Panc1 (cell line): ENCODE measurements at regions not wholly inside any gene's neighbourhood (a gene's known extent, or its start where the extent isn't known, plus 50 kb on each side); places are given as distances from the start of the nearest gene placed in this dataset.

Experiments used
- ATAC-seq: fragments of 200-7000 bp; cut with Tn5 transposase; 2 replicates; pipeline ENCODE4 v1.9.1; 2020; ENCODE audit warnings: mild to moderate bottlenecking, moderate library complexity
- BruUV-seq: library from RNA; stranded (reverse); fragments of 400-500 nt; replicated peaks from 2 replicates; lab custom pipeline; 2021; lab: Mats Ljungman, UMichigan
- CTCF ChIA-PET: fragments of 300-600 bp; sonication (Branson Sonifier 250); formaldehyde crosslinking; loops from one replicate; lab custom pipeline; 2022; ENCODE audit warnings: antibody characterized with exemption; lab: Charles Lee
- POLR2A ChIA-PET: fragments of 300-600 bp; sonication (Branson Sonifier 250); formaldehyde crosslinking; loops from one replicate; lab custom pipeline; 2022; ENCODE audit warnings: antibody characterized with exemption; lab: Charles Lee
- DNase-seq: peaks from one replicate; pipeline ENCODE4 v3.0.0-alpha.2; 2010; ENCODE audit warnings: low read depth, low spot score
- H3K27ac ChIP-seq: 2 replicates; pipeline ENCODE4 v1.5.1; 2011; ENCODE audit warnings: mild to moderate bottlenecking, low read length, inconsistent platforms
- H3K27me3 ChIP-seq: fragments of 200-500 bp; sonication (Bioruptor generic); 2 replicates; pipeline ENCODE4 v1.6.0; 2014; ENCODE audit warnings: low read length, inconsistent platforms; ENCODE audit not compliant: control insufficient read depth, insufficient read depth
- H3K36me3 ChIP-seq: fragments of 200-500 bp; sonication (Bioruptor generic); 2 replicates; pipeline ENCODE4 v1.5.1; 2014; ENCODE audit warnings: inconsistent platforms, mild to moderate bottlenecking, low read length, moderate library complexity; ENCODE audit not compliant: control insufficient read depth, insufficient read depth
- H3K4me1 ChIP-seq: 2 replicates; pipeline ENCODE4 v1.5.1; 2011; ENCODE audit warnings: inconsistent platforms, mild to moderate bottlenecking, low read length, moderate library complexity; ENCODE audit not compliant: control insufficient read depth, insufficient read depth
- H3K4me3 ChIP-seq, 2 experiments: 2 replicates each; pipeline ENCODE4 v1.5.1; 2011 to 2012; ENCODE audit warnings: low read depth in 2 of 2, low read length in 2 of 2, mild to moderate bottlenecking in 2 of 2, inconsistent platforms in 1 of 2, moderate library complexity in 1 of 2
- H3K9me3 ChIP-seq: fragments of 200-500 bp; sonication (Bioruptor generic); 2 replicates; pipeline ENCODE4 v1.5.1; 2014; ENCODE audit warnings: low read depth, mild to moderate bottlenecking, inconsistent platforms, low read length, moderate library complexity; ENCODE audit not compliant: control insufficient read depth, insufficient read depth
- POLR2AphosphoS5 ChIP-seq: IDR thresholded peaks from 2 replicates; pipeline ENCODE4 v1.6.1; 2012; ENCODE audit warnings: mild to moderate bottlenecking, low read depth, low read length, moderate library complexity
- REST ChIP-seq, 2 experiments: IDR thresholded peaks; 2 replicates each; pipeline ENCODE4 v1.6.1; 2011 to 2012; ENCODE audit warnings: low read depth in 2 of 2, control low read depth in 1 of 2, low read length in 1 of 2, mild to moderate bottlenecking in 1 of 2, moderate library complexity in 1 of 2; ENCODE audit not compliant: insufficient read depth in 1 of 2
- SIN3A ChIP-seq: IDR thresholded peaks from 2 replicates; pipeline ENCODE4 v1.6.1; 2012; ENCODE audit warnings: low read depth, mild to moderate bottlenecking, low read length, moderate library complexity, borderline replicate concordance; ENCODE audit not compliant: insufficient read depth
- TCF7L2 ChIP-seq: IDR thresholded peaks from 2 replicates; pipeline ENCODE4 v1.6.1; 2011; ENCODE audit warnings: mild to moderate bottlenecking, low read depth, low read length, inconsistent platforms
- in situ Hi-C: cut with HindIII; loops from 2 replicates; pipeline ENCODE4 v1.10.0; 2016; ENCODE audit warnings: low sequenced_read_pairs, low pct_unique_long_range_greater_than_20kb
- intact Hi-C: fragments of 100-400 bp; cut with micrococcal nuclease; formaldehyde crosslinking; loops from one replicate; pipeline ENCODE4 v1.10.0; 2022; ENCODE audit not compliant: unreplicated experiment
- TF ChIP-seq, protein P1 (sequence below): fragments of 450-650 bp; IDR thresholded peaks from 2 replicates; pipeline ENCODE4 v1.5.1; 2017; ENCODE audit warnings: mild to moderate bottlenecking

- ATAC-seq (no peak), DNase-seq (no peak)
- H3K36me3 ChIP-seq: no peaks in the 10 kb centered on the region
- no TSS peak for BruUV-seq
- intact Hi-C loops (no loop called here), in situ Hi-C loops (no loop called here)
- POLR2A ChIA-PET: no interaction called here
- no peaks in the 10 kb centered on the region; the same call in 1 of the 2 replicates for H3K27me3 ChIP-seq
- no peak overlapping the region for H3K27ac ChIP-seq
- H3K9me3 ChIP-seq: no peaks in the 10 kb centered on the region
- TF ChIP-seq SIN3A: no peak
- no peak for TF ChIP-seq POLR2AphosphoS5
- no peak for TF ChIP-seq REST (IDR thresholded peaks at IDR 0.05; ENCODE audit: insufficient read depth in 1 of 2, low read depth in 2 of 2, low read length in 1 of 2)
- TF ChIP-seq TCF7L2: no peak
- TF ChIP-seq, protein P1, sequence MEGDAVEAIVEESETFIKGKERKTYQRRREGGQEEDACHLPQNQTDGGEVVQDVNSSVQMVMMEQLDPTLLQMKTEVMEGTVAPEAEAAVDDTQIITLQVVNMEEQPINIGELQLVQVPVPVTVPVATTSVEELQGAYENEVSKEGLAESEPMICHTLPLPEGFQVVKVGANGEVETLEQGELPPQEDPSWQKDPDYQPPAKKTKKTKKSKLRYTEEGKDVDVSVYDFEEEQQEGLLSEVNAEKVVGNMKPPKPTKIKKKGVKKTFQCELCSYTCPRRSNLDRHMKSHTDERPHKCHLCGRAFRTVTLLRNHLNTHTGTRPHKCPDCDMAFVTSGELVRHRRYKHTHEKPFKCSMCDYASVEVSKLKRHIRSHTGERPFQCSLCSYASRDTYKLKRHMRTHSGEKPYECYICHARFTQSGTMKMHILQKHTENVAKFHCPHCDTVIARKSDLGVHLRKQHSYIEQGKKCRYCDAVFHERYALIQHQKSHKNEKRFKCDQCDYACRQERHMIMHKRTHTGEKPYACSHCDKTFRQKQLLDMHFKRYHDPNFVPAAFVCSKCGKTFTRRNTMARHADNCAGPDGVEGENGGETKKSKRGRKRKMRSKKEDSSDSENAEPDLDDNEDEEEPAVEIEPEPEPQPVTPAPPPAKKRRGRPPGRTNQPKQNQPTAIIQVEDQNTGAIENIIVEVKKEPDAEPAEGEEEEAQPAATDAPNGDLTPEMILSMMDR: no peak
- H3K4me3 ChIP-seq: no peak overlapping the region
- CTCF ChIA-PET: no interaction called here
- no peaks in the 10 kb centered on the region for H3K4me1 ChIP-seq
Measured at GRCh38 chr1:14083706-14084105, 383.7 kb downstream of the PRDM2 start.

DNA sequence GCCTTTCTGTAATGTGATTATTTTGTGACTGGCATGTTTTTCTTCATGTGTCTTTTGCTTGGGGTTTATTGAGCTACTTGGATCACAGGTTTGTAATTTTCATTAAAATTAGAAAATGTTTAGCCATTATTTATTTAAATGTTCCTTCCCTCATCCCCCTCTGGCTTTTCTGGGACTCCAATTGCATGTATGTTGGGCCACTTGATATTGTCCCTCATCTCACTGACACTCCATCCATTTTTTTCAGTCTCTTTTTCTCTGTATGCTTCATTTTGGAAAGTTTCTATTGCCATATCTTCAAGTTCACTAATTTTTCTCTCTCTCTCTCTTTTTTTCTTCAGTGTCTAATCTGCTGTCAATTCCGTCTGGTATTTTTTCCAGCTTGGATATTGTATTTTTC is 390.1 kb downstream of the PRDM2 start:
- H3K9me3 ChIP-seq: no peaks in the 10 kb centered on the region
- POLR2A ChIA-PET: interaction anchor here (0.6 kb wide), 1 partner anchor 31 kb away, joined by 3 read pairs; no protein-coding TSS in a partner anchor
- DNase-seq: no peak
- in situ Hi-C loops (no loop called here), intact Hi-C loops (no loop called here)
- CTCF ChIA-PET: interaction anchor here (0.6 kb wide), 1 partner anchor 117 kb away, joined by 4 read pairs; no protein-coding TSS in a partner anchor
- no peak overlapping the region for H3K27ac ChIP-seq
- H3K4me1 ChIP-seq: no peaks in the 10 kb centered on the region
- no peaks in the 10 kb centered on the region for H3K27me3 ChIP-seq
- no TSS peak for BruUV-seq
- no peak for ATAC-seq
- H3K4me3 ChIP-seq: no peak overlapping the region
- TF ChIP-seq TCF7L2: no peak
- TF ChIP-seq, protein P1: no peak
- TF ChIP-seq SIN3A: no peak
- TF ChIP-seq REST (IDR thresholded peaks at IDR 0.05; ENCODE audit: insufficient read depth in 1 of 2, low read depth in 2 of 2, low read length in 1 of 2): no peak
- no peak for TF ChIP-seq POLR2AphosphoS5
- no peaks in the 10 kb centered on the region for H3K36me3 ChIP-seq
